HepG2 (cell line): ENCODE measurements at regions not wholly inside any gene's neighbourhood (a gene's known extent, or its start where the extent isn't known, plus 50 kb on each side); places are given as distances from the start of the nearest gene placed in this dataset.

Source experiments
- ATAC-seq: fragments of 200-7000 bp; cut with Tn5 transposase; 3 replicates; pipeline ENCODE4 v1.9.1; 2020; ENCODE audit warnings: mild to moderate bottlenecking, moderate library complexity
- BruUV-seq: library from RNA; stranded (reverse); fragments of 400-500 nt; replicated peaks from 2 replicates; lab custom pipeline; 2021; lab: Mats Ljungman, UMichigan
- CTCF ChIA-PET: fragments of 300-600 bp; formaldehyde crosslinking; extraction: SDS; loops from one replicate; lab custom pipeline; 2021; ENCODE audit warnings: low total read pairs, inconsistent platforms, low intra/inter-chr PET ratio; lab: Yijun Ruan, JAX
- POLR2A ChIA-PET: fragments of 350-600 bp; sonication (Branson Sonifier 250); formaldehyde crosslinking; loops from one replicate; lab custom pipeline; 2020; ENCODE audit warnings: antibody characterized with exemption, inconsistent platforms; lab: Yijun Ruan, JAX
- DNase-seq: peaks from one replicate; pipeline ENCODE4 v3.0.0-alpha.2; 2015; ENCODE audit warnings: low spot score
- FAIRE-seq: peaks from 3 replicates; lab custom pipeline; 2011; peaks lifted over from hg19 to GRCh38; lab: Jason Lieb, UNC
- H2AFZ ChIP-seq: one replicate; pipeline ENCODE4 v1.6.1; 2011; ENCODE audit warnings: low read length, inconsistent platforms
- H3K27ac ChIP-seq: fragments of 300-600 bp; 3 replicates; pipeline ENCODE4 v1.8.0; 2011; ENCODE audit warnings: mixed run types, mild to moderate bottlenecking, mixed read lengths, low read length, inconsistent platforms; ENCODE audit not compliant: insufficient read depth; ENCODE audit errors: extremely low read length
- H3K27me3 ChIP-seq, 2 experiments: fragments of 200-600 bp in 1 of 2; 2 replicates in 1 of 2; 3 replicates in 1 of 2; pipeline versions ENCODE4 v1.6.0 to v1.8.0; 2011; ENCODE audit warnings: low read length in 2 of 2, mild to moderate bottlenecking in 2 of 2, moderate library complexity in 2 of 2, inconsistent platforms in 1 of 2; ENCODE audit not compliant: insufficient read depth in 2 of 2, control insufficient read depth in 1 of 2
- H3K36me3 ChIP-seq, 2 experiments: fragments of 200-600 bp in 1 of 2; replicated peaks in 1 of 2; 2 replicates in 1 of 2; 3 replicates in 1 of 2; pipeline versions ENCODE4 v1.5.1 to v1.8.0; 2011; ENCODE audit warnings: low read length in 2 of 2, inconsistent platforms in 1 of 2; ENCODE audit not compliant: insufficient read depth in 2 of 2, control insufficient read depth in 1 of 2
- H3K4me1 ChIP-seq: 2 replicates; pipeline ENCODE4 v1.5.1; 2012; ENCODE audit warnings: low read length, inconsistent platforms; ENCODE audit not compliant: insufficient read depth
- H3K4me2 ChIP-seq: 2 replicates; pipeline ENCODE4 v1.6.0; 2011; ENCODE audit warnings: low read depth, low read length, inconsistent platforms
- H3K4me3 ChIP-seq, 3 experiments: fragments of 200-600 bp in 1 of 3; sonication (generic), shearing (Covaris generic) in 1 of 3; replicated peaks in 1 of 3; 2 replicates each; pipeline ENCODE4 v1.5.1; 2011 to 2016; ENCODE audit warnings: low read length in 3 of 3, inconsistent platforms in 2 of 3, low read depth in 2 of 3, mild to moderate bottlenecking in 2 of 3, control low read depth in 1 of 3, mixed read lengths in 1 of 3; ENCODE audit not compliant: insufficient read depth in 1 of 3
- H3K79me2 ChIP-seq: one replicate; pipeline ENCODE4 v1.6.1; 2011; ENCODE audit warnings: low read length, inconsistent platforms; ENCODE audit not compliant: insufficient read depth
- H3K9ac ChIP-seq: 2 replicates; pipeline ENCODE4 v1.6.0; 2011; ENCODE audit warnings: mild to moderate bottlenecking, low read depth, low read length, inconsistent platforms; ENCODE audit not compliant: insufficient read depth
- H3K9me3 ChIP-seq: 2 replicates; pipeline ENCODE4 v1.5.1; 2012; ENCODE audit warnings: mild to moderate bottlenecking, low read length
- H4K20me1 ChIP-seq: 2 replicates; pipeline ENCODE4 v1.6.0; 2011; ENCODE audit warnings: inconsistent platforms, mild to moderate bottlenecking, low read length, moderate library complexity; ENCODE audit not compliant: insufficient read depth
- AGO1 ChIP-seq: fragments of 200-400 bp; formaldehyde crosslinking; IDR thresholded peaks from 2 replicates; pipeline ENCODE4 v1.6.1; 2017; ENCODE audit warnings: mild to moderate bottlenecking, low read depth, low read length, moderate library complexity; ENCODE audit not compliant: poor library complexity, severe bottlenecking
- CHCHD3 ChIP-seq: sonication (generic); formaldehyde crosslinking; IDR thresholded peaks from 2 replicates; pipeline ENCODE4 v1.8.0; 2022; ENCODE audit warnings: mild to moderate bottlenecking, missing genetic modification reagents, moderate library complexity
- DNMT3B ChIP-seq: conservative IDR thresholded peaks from 2 replicates; pipeline ENCODE4 v1.6.1; 2016; ENCODE audit warnings: missing biosample characterization, control low read depth
- DPF2 ChIP-seq: sonication (generic); formaldehyde crosslinking; IDR thresholded peaks from 2 replicates; pipeline ENCODE4 v1.4.0; 2020; ENCODE audit warnings: mild to moderate bottlenecking, low read depth, missing genetic modification reagents, borderline replicate concordance
- EHMT2 ChIP-seq: fragments of 200-600 bp; sonication (generic); IDR thresholded peaks from 2 replicates; pipeline ENCODE4 v1.7.0; 2017; ENCODE audit warnings: antibody characterized with exemption, low read depth, low read length, borderline replicate concordance
- FOXK1 ChIP-seq: sonication (generic); formaldehyde crosslinking; IDR thresholded peaks from 2 replicates; pipeline ENCODE4 v1.4.0; 2020; ENCODE audit warnings: low read depth, missing genetic modification reagents, borderline replicate concordance
- MEF2D ChIP-seq: sonication (generic); formaldehyde crosslinking; IDR thresholded peaks from 2 replicates; pipeline ENCODE4 v1.5.1; 2020; ENCODE audit warnings: mild to moderate bottlenecking, missing genetic modification reagents
- MXI1 ChIP-seq: IDR thresholded peaks from 3 replicates; pipeline ENCODE4 v1.6.1; 2012; ENCODE audit warnings: low read depth, low read length, inconsistent platforms, borderline replicate concordance
- NAIF1 ChIP-seq: sonication (generic); formaldehyde crosslinking; IDR thresholded peaks from 2 replicates; pipeline ENCODE4 v1.5.0; 2020; ENCODE audit warnings: mild to moderate bottlenecking, missing genetic modification reagents, borderline replicate concordance
- SCMH1 ChIP-seq: sonication (generic); formaldehyde crosslinking; IDR thresholded peaks from 2 replicates; pipeline ENCODE4 v1.9.0; 2021; ENCODE audit warnings: missing genetic modification reagents, mild to moderate bottlenecking, borderline replicate concordance
- SNRNP70 ChIP-seq: fragments of 200-400 bp; formaldehyde crosslinking; IDR thresholded peaks from 2 replicates; pipeline ENCODE4 v1.6.1; 2017; ENCODE audit warnings: mild to moderate bottlenecking, low read depth, low read length, moderate library complexity
- SYNCRIP ChIP-seq: fragments of 200-400 bp; formaldehyde crosslinking; IDR thresholded peaks from 2 replicates; pipeline ENCODE4 v1.6.1; 2018; ENCODE audit warnings: mild to moderate bottlenecking, low read depth, low read length; ENCODE audit not compliant: insufficient read depth
- WGBS: methylation state at CpG from one replicate; pipeline ENCODE4 v1.1.6; 2017; ENCODE audit warnings: low lambda C conversion rate; 5-methylcytosine and 5-hydroxymethylcytosine counted together
- in situ Hi-C: cut with HindIII; loops from 2 replicates; pipeline ENCODE4 v1.10.0; 2017; ENCODE audit warnings: low pct_unique_long_range_greater_than_20kb; ENCODE audit not compliant: extremely low pct_ligation_motif_present
- intact Hi-C: fragments of 100-400 bp; cut with micrococcal nuclease; formaldehyde crosslinking; loops from one replicate; pipeline ENCODE4 v1.10.0; 2022; ENCODE audit not compliant: unreplicated experiment
- TF ChIP-seq, protein P1 (sequence below): sonication (generic); formaldehyde crosslinking; IDR thresholded peaks from 2 replicates; pipeline ENCODE4 v1.8.1; 2023; ENCODE audit warnings: mild to moderate bottlenecking, inconsistent platforms, moderate library complexity, missing genetic modification reagents, borderline replicate concordance
- TF ChIP-seq, protein P2 (sequence below): fragments of 450-650 bp; IDR thresholded peaks from 2 replicates; pipeline ENCODE4 v1.6.1; 2016

DNA sequence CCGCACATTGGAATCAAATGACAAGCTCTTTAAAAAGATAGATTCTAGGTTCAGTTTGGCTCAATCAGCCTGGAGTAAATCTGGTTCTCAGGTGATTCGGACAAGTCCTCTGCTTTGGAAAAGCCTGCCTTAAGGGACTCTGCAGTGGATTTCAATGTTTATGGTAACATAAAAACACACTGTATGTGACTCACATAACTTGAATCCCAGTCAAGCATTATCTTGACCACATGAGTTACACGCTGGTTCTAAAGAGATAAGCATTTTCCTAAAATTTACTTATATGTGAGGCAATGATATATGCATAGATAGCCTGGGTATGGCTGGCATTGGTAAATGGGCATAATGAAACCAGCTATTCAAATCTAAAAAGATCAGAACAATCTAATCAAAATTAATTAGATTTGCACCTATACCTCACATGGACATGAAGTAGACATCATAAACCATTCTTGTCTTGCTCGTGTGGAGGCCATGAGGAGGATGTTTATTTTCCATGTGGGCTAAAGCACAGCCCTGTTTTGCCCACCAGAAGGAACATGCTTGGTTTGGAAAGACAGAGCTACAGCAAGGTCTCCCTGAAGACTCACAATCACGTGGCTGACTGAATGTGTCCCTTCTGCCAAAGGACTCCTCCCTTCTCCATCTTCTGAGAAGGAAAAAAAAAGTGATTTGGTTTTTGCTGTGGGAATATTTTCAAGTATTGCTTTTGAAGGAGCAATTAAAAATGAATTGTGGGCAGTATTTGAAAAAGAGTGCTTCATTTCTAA lies 351.7 kb downstream of the DIRAS2 start:
- no TSS peak for BruUV-seq
- POLR2A ChIA-PET, result no interaction called here
- WGBS, result 21% methylated on average over 5 of the region's 5 CpGs
- Histone ChIP-seq H3K9me3 (no peaks in the 10 kb centered on the region), H3K36me3 (no peaks in the 10 kb centered on the region), H3K4me2 (no peak overlapping the region), H3K27me3 (no peaks in the 10 kb centered on the region), H3K27ac (no peak overlapping the region), H3K4me1 (no peaks in the 10 kb centered on the region), H3K79me2 (no peaks in the 10 kb centered on the region), H2AFZ (no peak overlapping the region), H3K4me3 (no peak overlapping the region), H4K20me1 (no peaks in the 10 kb centered on the region), H3K9ac (no peak overlapping the region)
- CTCF ChIA-PET, result no interaction called here
- TF ChIP-seq DNMT3B (CRISPR knock-in tag) (no peak), MXI1 (no peak), SNRNP70 (no peak), MEF2D (no peak), SYNCRIP (no peak), NAIF1 (CRISPR knock-in tag) (no peak), AGO1 (no peak), FOXK1 (no peak), SCMH1 (CRISPR knock-in tag) (no peak), EHMT2 (no peak), CHCHD3 (CRISPR knock-in tag) (no peak), DPF2 (CRISPR knock-in tag) (no peak)
- TF ChIP-seq, protein P1, sequence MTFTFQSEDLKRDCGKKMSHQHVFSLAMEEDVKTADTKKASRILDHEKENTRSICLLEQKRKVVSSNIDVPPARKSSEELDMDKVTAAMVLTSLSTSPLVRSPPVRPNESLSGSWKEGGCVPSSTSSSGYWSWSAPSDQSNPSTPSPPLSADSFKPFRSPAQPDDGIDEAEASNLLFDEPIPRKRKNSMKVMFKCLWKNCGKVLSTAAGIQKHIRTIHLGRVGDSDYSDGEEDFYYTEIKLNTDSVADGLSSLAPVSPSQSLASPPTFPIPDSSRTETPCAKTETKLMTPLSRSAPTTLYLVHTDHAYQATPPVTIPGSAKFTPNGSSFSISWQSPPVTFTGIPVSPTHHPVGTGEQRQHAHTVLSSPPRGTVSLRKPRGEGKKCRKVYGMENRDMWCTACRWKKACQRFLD, result no peak
- TF ChIP-seq, protein P2, sequence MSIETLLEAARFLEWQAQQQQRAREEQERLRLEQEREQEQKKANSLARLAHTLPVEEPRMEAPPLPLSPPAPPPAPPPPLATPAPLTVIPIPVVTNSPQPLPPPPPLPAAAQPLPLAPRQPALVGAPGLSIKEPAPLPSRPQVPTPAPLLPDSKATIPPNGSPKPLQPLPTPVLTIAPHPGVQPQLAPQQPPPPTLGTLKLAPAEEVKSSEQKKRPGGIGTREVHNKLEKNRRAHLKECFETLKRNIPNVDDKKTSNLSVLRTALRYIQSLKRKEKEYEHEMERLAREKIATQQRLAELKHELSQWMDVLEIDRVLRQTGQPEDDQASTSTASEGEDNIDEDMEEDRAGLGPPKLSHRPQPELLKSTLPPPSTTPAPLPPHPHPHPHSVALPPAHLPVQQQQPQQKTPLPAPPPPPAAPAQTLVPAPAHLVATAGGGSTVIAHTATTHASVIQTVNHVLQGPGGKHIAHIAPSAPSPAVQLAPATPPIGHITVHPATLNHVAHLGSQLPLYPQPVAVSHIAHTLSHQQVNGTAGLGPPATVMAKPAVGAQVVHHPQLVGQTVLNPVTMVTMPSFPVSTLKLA, result no peak
- no peak for ATAC-seq
- no peak for DNase-seq
- FAIRE-seq, result no peak
- intact Hi-C loops, result no loop called here
- in situ Hi-C loops, result no loop called here
